HG03432 (cell line): ENCODE measurements at regions not wholly inside any gene's neighbourhood (a gene's known extent, or its start where the extent isn't known, plus 50 kb on each side); places are given as distances from the start of the nearest gene placed in this dataset.
A peak's percentile ranks its signal among the peaks of the same experiment; 100 is the strongest.
"Not testable (repeated sequence)": the region's sequence is repeated elsewhere in the genome, so short reads cannot be mapped to it uniquely, and the experiment has no call there.

Experiments
- ATAC-seq: cut with Tn5 transposase; IDR thresholded peaks from one replicate; pipeline ENCODE4 v1.9.1; 2021; ENCODE audit warnings: mild to moderate bottlenecking, moderate library complexity; ENCODE audit not compliant: unreplicated experiment

DNA sequence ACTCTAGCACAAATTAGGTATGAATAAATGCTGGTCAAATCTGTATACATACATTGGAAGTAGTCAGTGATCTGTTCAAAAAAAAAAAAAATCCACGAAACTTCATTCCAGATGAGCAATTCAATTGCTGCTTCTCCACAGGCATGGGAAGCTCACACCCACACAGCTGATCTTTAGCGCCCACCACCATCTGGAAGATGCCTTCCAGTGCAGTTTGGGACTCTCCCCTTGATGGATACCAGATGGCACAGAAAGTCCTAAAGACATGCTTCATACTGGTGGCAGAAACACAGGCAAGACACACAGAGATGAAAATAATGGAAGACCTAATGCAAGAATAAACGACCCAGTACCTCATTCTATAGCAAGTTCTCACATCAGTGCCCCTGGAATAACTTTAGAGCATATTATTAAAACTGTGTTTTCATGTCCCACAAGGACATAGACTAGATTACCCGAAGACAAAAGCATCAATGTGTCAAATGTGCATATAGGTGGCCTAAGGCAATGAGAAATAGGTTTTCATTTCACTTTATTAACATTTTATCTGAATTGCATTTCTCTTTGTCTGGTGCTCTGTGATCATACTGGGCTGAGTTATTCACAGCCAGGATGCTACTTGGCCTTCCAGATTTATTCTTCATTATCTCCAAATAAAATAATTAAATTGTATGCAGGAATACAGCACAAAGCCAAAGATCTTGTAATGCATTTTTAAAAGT is 135.4 kb upstream of the TAS2R1 start:
- no peak for ATAC-seq

DNA sequence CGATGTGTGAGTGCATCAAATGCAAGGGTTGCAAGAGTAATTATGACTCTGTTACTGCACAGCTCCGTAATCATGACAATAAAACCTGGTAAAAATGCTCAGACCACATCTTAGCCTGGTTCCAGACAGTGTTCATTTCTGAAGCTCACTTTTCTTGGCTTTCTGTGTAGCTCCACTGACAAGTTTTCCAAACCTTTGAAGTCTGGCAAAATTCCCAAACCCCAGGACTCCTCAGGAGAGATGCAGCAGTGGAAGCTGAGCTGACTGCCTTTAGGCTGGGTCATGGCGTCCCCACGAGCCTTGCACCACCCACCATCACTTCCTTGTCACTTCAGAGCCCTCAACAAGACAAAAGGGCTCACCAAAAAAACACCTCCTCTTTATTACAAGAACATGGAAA is 131.6 kb upstream of the TAS2R1 start:
- ATAC-seq: no peak

DNA sequence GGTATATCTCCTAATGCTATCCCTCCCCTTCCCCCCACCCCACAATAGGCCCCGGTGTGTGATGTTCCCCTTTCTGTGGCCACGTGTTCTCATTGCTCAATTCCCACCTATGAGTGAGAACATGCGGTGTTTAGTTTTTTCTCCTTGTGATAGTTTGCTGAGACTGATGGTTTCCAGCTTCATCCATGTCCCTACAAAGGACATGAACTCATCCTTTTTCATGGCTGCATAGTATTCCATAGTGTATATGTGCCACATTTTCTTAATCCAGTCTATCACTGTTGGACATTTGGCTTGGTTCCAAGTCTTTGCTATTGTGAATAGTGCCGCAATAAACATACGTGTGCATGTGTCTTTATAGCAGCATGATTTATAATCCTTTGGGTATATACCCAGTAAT is 122.5 kb upstream of the TAS2R1 start:
- not testable (repeated sequence) for ATAC-seq

DNA sequence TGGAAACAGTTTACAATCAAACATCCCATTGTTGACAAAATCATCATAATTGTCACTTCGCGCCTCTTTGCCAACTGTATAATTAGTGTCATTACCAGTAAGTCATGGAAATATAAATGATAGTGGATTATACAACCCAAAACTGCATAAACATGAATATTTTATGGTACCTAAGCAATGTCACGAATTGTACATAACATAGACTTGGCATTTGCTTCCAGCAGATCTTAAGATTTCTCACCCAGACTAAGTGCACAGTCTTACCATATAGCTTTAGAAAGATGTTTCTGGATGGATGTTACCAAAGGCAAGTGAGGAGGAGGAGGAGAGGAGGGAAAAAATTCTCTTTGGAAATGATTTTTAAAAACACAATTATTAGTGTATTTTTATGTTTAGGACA is 113.4 kb upstream of the TAS2R1 start:
- no peak for ATAC-seq

DNA sequence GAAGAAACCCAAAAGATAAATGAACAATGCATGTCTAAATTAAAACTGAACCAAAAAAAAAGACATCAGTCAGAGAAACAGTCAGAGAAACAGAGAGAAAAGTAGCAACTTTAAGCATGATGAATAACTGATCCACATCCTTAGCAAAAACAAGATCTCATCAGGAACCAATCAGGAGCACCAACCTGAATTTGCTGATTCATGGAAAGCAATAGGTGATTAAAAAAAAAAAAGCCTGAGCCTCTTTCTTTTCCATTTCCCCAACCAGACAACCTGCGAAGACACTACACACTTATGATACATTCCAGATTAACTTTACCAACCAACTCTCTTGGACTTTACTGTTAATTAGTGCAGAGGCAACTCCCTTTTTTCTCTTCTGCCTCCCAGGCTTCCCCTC is 112.7 kb upstream of the TAS2R1 start:
- no peak for ATAC-seq

DNA sequence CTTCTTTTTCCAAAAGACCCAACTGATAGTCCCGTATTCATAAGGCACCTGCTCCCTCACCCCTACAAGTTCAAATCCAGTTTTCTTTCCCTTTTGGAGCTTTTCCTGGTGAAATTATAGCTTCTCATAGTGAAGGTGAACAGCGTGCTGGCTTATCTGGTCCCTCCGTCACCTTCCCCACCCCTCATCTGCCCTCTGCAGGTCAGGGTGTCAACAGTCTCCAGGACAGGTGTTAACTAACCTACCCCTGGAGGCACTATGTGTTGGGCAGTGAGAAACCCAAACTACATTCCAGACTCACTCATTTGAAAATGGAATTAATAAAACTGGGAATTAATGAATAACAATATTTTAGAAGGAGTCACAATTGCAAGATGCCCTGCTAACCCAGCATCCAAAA is 109.0 kb upstream of the TAS2R1 start:
- ATAC-seq: no peak

DNA sequence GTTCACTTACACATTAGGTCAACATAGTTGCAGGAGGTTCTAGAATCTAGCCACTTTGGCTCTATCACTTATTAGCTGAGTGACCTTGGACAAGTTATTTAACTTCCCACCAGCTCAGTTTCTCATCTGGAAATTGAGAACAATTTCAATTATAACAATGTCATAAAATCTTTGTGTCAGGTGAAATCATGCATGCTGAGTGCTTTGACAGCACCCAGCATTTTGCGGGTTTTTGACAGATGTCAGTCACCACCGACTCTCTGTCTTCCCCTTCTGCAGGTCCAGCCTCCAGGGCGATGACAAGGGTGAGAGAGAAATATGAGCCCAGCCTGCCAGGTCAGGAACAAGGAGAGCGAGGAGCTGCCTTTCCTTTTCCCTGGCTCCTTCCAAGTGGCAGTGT is 107.1 kb upstream of the TAS2R1 start:
- no peak for ATAC-seq

DNA sequence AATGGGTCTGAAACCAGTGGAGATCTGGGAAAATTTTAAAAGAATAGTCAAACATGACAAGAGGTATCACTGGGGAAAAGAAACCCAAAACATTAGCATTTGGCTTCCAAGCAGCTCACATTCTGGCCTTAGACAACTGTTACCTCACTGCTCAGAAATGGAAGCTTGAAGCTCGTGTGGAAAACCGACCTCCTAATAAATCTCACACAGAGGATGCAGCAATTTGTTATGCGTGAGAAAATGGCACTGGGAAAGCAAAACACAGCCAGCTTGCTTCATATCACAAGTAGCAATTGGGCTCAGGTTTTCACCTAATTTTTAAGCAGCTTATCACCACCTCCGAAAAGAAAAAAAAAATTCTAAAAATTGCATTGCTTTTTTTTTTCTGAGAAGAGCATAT is 103.3 kb upstream of the TAS2R1 start:
- ATAC-seq: no peak

DNA sequence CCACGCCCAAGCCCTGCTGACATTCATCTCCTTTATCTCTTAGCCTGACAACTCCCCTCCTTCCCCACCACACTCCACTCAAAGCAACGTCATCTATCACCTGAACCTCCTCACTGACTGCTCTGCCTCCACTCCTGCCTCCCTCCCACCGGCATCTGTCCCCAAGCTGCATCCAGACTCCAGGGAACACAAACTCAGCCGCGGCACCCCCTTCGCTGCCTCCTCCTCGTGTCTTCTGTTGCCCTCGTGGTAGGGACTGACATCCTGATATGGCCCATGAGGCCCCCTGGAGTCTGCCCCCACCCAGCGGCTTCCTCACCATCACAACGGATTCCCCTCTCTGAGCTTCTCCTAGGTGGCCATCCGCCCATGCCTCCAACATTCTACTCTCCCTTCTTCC is 101.0 kb upstream of the TAS2R1 start:
- no peak for ATAC-seq

DNA sequence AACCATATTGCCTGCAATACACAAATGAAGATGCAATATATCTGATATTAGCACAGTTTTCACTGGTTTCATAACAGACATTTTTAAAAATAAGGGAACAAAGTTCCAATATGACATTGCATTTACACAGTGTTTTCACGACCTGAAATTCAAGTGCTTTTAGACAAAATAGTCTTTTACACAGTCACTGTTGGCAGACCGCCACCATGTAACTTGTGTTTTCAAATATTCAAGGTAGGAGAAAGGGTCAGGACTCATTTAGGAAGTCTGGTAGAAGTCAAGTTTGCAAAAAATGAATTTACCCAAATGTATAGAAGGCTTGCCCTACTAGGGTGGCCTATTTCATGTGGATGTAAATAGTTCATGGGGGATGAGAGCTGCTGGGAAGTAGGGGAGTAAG is 98.1 kb upstream of the TAS2R1 start:
- no peak for ATAC-seq

DNA sequence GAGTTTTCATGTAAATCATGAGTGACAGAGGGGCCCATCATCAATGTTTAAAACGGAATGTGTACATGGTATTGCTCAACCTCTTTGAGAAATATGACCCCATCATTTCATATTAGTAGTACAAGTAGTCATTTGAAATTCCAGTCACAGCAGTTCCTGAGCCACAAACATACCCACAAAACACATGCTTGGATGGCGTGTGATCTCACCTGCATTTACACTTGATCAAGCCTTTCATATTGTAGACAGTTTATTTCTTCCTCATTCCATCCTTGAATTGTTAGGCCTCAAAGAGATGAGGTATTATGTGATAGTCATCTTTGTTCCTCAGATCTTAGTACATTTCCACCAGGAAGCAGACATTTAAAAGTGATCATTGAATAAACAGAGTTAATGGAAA is 96.8 kb upstream of the TAS2R1 start:
- ATAC-seq: no peak

DNA sequence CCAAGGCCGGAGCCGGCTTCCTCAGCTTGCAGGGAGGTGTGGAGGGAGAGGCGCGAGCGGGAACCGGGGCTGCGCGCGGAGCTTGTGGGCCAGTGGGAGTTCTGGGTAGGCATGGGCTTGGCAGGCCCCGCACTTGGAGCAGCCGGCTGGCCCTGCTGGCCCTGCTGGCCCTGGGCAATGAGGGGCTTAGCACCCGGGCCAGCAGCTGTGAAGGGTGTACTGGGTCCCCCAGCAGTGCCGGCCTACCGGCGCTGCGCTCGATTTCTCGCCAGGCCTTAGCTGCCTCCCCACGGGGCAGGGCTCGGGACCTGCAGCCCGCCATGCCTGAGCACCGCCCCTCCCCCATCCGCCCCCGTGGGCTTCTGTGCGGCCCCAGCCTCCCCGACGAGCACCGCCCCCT is 95.1 kb upstream of the TAS2R1 start:
- not testable (repeated sequence) for ATAC-seq

DNA sequence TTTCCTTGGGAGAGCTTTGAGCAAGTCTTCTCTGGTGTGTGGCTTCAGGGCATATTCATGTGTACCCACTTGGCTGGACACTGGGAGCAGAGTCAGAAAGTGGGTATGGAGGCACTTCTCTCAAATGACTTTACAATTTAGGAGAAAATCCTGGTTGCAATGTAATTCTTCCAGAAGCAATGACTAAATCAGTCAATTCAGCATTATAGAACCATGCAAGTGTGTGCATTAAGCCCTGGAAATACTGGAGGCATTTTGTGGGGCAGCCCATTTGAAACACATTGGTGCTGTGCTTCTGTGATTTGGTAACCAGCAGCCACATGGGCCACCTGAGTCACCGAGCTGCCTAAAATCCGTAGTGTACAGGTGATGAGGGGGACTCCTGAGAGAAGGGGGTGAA is 94.6 kb upstream of the TAS2R1 start:
- ATAC-seq: no peak

DNA sequence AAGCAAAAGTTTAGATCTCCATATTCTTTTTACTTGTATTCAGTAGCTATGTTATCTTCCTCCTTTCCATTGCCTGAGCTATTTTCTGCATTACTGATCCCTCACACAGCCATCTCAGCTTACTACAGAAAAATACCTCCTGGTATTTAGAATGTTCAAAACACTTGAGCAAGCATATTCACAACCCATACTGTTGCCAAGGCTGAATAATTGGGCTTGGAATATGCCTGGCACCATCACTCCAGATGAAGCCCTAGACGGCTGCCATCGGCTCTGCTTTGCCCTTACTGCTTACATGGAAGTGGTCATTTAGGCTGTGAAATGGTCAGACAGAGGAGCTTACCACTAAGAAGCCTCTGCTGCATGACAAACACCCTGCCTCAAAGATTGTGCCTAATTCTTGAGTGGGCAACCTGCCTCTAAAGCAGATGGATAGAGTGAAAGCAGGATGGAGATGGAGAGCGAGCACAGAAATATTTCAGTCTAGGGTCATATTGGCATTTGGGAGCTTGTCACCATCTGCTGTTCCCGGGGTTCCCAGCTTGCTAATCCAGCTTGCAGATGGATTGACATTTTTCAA is 92.5 kb upstream of the TAS2R1 start:
- no peak for ATAC-seq

DNA sequence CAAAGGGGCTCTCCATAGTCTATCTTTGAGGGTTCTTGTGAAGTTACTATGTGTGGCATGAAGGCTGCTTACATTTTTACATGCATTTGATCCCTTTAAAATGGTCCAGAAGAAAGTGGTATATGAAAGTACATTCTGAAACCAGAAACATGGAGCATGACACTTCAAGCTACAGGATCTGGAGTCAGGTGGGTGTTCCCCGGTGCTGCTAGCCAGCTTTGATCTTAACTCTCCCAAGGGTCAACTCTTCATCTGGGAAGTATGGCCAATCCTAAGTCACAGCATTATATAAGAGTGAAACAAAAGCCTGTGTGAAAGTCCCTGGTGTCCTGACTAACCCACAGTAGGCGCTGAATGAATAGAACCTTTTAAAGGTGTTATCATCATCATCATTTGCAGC is 91.0 kb upstream of the TAS2R1 start:
- no peak for ATAC-seq

DNA sequence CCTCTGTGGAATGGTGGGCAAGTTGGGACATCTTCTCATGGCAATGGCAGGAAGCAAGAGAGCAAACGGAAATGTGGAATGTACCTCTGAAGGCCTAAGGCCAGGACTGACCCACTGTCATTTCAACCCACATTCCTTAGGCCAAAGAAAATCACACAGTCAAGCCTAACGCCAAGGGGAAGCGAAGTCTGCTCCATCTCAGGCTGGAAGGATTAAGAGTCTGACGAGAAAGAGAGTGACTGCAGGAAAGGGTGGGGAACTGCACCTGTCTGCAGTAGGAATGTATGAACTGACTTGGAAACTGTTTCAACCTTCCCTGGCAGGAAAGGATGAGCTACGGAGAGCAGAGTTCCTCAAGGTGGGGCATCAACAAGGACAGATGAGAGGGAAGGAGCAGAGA is 90.2 kb upstream of the TAS2R1 start:
- ATAC-seq: no peak

DNA sequence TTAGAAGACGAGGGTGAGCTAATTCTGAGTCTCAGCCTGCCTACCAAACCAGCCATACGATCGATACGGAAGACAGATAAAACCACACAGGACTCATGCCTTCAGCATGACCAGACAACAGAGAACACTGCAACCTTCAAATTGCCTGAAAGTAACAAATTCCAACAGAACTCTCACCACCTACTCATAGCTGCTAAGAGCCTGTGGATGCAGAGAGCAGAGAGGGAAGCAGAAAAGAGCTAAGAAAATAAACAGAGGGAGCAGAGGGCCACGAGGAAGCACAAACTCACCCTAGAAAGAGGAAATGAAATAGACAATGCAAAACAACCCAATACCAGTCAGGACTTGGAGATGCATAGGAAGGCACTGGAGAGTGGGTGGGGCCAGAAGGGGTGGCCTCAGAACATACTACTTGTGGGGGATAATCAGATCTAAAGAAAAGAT is 86.7 kb upstream of the TAS2R1 start:
- ATAC-seq: peak; percentile 94

DNA sequence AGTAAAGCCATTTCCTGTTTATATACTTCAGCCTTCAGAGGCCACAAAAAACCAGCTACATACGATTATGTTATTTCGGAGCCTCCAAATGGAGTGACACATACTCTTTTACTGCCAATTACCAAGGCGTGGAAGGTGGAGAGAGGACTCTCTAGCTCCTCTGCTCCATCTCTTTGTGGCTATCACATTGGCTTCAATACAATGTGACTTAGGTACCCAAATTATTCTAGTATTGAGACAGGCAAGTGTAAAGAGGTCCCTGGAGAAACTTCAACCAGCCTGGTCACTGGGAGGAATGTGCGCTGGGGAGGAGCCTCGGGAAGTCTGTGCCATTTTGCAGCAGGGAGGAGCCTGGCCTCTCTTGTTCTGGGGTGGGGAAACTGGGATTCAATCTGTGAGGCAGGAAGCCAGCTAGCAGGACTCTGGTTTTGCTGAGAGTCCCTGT is 85.8 kb upstream of the TAS2R1 start:
- ATAC-seq: no peak

DNA sequence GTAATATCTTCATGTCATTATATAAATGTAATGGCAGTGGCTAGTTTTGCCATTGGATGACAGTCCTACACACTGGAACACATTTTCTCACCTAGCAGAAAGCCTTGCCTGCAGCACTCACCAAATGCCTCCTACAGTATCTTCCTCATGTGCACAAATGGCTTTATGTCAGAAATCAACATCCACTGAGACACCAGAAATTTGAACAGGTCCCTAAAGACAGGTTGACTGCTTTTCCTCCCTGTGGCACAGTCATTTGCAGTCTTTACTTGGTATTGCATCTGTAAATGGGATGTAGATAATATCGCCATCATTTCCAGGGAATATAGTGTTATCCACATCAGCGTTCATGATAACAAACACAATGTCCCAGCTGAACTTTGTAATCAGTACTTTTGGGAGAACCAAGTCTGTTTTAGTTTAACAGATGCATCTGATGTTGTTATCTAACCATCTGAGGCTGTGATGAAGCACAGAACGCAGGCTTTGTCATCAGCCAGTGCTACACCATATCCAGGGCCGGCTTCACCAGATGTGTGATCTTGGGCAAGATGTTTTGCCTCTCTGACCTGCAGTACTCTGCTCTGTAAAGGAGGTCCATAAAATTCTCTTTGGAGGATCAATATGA is 83.9 kb upstream of the TAS2R1 start:
- ATAC-seq: no peak

DNA sequence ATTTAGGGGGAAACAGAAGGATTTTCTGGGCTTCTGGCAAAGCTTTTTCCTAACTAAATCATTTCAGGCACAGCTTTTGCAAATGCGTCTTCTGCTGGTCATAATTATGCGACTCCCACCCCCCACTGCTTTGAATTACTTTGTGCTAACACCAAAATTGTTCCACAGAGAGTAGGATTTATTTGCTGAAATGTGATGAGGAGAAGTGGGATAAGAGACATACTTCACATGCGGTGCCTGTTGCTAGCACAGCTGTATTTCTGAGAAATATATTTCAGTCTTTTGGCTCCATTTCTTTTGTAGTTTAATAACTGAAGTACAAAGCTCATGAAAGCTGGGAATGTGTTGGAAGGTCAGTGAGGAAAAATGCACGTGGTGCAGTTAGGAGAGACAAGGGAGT is 83.2 kb upstream of the TAS2R1 start:
- no peak for ATAC-seq

DNA sequence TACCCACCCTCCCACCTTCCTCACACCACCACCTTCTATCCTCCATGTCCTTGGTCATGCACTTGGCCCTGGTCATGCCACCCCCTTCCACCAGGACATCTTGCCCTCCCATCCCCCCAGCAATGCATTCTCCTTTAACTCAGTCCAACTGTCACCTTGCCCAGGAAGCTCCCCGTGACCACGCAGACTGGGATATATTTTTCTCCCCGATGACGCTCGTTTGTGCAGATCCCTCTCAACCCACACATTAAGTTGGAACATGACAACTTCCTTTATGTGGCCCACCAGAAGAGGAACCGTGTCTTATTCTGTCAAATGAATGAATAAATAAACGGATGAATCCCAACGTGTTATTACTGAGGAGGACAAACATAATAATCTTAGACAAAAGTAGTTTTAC is 82.8 kb upstream of the TAS2R1 start:
- no peak for ATAC-seq

DNA sequence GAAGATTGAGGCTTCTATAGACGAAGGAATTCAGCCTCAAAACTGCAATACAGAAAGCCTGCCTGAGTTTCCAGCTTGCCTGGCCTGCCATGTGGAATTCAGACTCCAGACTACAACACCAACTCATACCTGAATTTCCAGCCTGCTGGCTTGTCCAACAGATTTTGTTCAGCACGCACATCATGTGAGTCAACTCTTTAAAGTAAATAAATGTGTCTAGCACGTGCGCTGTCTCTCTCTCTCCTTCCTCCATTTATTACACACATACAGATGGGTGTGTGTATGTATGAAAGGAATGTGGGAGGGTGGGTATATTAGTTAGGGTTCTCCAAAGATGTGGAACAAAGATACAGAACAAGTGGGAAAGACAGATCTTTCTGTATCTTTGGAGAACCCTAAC is 82.4 kb upstream of the TAS2R1 start:
- no peak for ATAC-seq
